Muscle of arm (tissue), 1 donor: ENCODE measurements at regions not wholly inside any gene's neighbourhood (a gene's known extent, or its start where the extent isn't known, plus 50 kb on each side); places are given as distances from the start of the nearest gene placed in this dataset.

Experiments
- DNase-seq: peaks from one replicate; pipeline ENCODE4 v3.0.0-alpha.2; 2013

DNA sequence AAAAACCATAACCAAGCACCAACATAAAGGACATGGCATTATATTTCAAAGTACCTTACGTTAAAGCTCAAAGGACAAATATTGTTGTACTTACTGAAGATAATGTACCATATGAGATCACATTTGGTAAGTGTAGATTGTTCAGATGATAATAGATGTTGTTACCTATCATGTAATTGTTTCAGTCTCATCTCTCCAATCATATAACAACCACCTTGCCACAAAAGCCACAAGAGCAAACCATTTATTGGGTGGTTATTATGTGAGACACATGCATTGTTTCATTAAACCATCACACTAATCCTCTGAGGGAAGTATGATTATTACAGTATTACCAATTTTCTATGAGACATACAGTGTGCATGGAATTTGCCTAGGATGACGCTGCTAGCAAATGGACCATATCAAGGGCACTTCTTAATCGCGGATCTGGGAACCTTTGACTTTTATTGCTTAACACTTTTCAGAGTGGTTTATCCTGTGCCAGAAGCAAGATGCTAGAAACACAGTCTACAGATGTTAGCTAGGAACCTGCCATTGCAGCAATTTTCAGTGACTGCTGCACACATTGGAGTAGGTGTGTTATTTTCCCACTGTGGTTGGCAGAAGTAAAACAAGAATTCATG lies 149.8 kb upstream of the AKIRIN2 start:
- no peak for DNase-seq

DNA sequence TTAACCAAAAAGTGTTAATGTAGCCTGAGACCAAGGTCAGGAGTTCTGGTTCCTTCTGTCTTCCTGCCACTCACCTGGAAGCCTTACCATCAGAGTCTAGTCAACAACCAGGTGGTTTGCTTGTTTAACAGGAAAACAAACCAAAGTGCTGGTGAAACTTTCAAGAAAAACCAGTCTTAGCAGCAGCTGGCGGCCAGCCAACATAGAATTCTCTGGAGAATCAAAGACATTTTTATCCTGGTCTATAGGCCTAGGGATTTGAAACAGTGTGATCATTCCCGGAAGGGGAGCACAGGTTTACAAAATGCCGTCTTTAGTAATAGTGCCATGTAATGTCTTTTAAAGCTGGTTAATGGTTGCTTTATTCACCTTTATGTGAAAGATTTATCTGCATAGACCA lies 146.6 kb upstream of the AKIRIN2 start:
- no peak for DNase-seq

DNA sequence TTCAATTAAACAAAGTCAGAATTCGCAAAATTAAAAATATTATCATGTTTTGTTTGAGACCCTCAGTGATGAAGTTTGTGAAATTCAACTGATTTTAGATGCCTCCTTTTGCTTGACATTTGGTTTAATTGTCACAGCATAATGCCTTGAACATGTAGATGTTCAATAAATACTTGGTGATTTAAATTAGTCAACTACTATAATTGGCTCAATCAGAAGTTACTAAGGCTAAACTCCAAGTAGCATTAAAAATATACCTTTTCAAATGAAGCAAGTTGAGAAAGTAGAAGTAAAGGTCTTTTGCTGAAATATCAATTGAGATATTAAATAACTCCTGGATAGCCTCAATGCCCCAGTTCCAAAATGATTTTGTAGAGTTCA lies 145.8 kb upstream of the AKIRIN2 start:
- DNase-seq = no peak

DNA sequence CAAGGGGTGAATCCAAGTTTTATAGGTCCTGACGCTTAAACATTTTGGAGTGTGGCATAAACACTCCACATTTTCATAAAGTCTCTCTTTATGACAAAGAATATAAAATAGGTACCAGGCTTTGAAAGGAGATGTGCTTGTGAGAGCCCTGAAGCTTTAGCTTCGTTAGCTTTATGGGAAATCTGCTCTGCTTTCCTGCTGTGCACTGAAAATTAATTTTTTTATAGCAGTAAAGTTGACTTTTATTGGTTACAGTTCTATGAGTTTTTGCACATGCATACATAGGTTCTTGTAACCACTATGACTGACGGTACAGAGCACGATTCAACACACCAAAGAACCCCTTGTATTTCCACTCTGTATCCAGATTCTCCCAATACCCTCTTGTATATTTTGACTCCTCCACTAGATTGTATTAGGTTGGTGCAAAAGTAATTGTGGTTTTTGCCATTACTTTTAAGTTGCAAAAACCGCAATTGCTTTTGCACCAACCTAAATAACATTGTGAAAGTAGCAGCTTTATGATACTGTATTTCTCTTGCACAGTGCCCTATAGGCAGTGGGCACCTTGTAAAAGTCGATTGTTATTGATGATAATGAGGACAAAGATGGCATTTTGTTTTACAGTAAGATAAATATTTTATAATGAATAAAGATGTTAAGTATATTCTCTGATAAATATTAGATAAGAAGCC lies 145.2 kb upstream of the AKIRIN2 start:
- DNase-seq = no peak

DNA sequence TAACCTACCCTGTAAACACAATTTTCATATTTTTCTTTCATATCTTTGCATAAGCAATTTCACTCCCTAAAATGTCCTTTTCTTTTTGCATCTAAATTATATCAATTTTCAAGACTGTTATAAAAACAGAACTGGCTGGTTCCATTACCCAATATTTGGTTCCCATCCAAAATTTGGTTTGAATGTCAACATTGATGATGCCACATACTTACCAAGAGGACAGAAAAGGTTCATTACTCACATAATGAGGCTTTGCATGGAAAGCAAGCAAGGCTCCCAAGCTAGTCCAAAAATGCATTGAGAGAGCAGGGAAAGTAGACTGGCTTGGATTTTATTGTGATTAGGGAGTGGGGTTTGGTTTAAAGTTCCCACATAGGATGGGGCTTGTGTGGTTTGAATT lies 144.4 kb upstream of the AKIRIN2 start:
- no peak for DNase-seq

DNA sequence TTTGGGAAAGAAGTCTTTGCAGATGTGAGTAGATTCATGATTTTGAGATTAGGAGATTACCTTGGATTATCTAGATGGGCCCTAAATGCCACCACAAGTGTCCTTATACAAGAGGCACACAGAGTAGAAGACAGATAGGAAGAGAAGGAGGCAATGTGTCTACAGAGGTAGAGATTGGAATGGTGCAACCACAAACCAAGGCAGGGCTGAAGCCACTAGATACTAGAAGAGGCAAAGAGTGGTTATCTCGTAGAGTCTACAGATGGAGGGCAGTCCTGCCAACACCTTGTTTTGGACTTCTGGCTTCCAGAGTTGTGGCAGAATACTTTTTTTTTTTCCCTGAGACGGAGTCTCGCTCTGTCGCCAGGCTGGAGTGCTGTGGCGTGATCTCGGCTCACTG lies 138.3 kb upstream of the AKIRIN2 start:
- no peak for DNase-seq

DNA sequence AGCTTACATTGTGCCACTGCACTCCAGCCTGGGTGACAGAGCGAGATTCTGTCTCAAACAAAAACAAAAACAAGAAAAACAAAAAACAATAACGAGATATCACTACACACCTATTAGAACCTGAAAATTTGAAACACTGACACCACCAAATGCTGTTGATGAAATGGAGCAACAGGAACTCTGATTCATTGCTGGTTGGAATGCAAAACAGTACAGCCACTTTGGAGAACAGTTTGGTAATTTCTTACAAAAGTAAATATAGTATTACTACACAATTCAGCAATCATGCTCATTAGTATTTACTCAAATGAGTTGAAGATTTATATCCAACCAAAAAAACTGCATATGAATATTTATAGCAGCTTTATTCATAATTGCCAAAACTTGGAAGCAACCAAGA lies 135.8 kb upstream of the AKIRIN2 start:
- no peak for DNase-seq

DNA sequence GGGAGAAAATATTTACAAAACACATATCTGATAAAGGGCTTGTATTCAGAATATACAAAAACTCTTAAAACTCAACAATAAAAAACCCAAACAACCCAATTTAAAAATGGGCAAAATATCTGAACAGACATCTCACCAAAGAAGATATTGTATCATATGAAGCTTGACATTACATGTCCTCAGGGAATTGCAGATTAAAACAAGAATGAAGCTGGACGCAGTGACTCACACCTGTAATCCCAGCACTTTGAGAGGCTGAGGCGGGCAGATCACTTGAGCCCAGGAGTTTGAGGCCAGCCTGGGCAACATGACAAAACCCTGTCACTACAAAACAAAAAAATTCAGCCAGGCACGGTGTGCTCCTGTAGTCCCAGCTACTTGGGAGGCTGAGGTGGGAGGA lies 135.4 kb upstream of the AKIRIN2 start:
- no peak for DNase-seq

DNA sequence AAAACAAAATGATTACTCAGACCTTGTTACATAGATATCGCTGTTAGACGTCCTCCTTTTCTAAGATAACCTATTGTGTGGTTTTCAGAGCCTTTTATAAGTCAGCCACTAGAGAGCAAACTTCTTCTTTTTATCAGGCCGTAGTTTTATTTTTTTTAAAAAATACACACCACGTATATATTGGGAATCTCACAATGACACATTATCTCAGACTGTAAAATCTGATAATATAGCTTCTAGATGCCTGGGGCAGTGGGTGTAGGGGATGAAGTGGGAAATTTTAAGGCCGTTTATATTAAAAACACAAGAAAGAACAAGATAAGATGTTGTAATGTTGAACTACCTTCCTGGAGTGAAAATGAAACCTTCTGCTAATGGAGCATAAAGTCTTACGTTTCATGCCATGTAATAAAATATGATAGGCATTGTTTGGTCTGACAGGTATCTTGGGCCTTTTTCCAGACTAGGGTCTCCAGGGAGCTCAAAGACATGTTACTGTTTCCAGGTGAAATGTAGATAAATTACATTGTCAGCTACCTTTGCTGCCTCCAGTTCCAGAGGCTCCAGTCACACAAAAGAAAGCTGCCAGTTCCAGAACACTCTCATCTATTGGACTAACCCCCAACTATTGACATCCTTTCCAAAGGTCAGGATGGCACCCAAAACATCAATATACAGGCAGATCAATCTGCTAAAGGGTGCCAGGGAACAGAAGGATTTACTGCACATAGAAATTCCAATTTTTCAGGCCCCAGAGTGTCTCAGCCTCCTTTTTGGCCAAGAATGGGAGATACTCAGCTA lies 130.2 kb upstream of the AKIRIN2 start:
- peak; percentile 30 for DNase-seq

DNA sequence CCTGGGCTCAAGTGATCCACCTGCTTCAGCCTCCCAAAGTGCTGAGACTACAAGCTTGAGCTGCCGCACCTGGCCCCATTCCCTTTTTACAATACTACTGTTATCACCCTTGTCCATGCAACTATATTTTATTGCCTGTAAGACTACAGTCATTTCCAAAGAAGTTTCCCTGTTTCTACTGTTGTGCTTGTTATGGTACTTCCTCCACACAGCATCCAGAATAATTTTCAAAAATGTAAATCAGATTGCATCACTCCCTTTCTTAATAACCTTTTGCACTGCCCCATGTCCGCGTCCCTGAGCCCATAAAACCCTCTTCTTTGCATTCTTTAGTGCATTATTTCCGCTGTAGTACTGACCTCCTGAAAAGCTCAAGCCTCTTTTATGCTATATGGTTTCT lies 128.9 kb upstream of the AKIRIN2 start:
- no peak for DNase-seq

DNA sequence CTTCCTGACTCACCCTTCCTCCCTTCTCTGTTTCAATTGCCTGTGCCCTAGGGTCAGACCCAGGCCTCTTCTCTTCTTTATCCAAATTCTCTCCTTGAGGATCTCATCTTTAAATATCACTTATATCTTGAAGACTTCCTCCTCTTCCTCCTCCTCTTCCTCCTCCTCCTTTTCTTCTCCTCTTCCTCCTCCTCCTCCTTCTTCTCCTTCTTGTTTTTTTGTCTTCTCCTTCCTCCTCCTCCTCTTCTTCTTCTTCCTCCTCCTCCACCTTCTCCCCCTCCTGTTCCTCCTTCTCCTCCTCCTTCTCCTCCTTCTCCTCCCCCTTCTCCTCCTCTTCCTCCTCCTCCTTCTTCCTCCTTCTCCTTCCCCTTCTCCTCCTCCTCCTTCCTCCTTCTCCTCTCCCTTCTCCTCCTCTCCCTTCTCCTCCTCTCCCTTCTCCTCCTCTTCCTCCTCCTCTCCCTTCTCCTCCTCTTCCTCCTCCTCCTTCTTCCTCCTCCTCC lies 127.6 kb upstream of the AKIRIN2 start:
- DNase-seq = no peak

DNA sequence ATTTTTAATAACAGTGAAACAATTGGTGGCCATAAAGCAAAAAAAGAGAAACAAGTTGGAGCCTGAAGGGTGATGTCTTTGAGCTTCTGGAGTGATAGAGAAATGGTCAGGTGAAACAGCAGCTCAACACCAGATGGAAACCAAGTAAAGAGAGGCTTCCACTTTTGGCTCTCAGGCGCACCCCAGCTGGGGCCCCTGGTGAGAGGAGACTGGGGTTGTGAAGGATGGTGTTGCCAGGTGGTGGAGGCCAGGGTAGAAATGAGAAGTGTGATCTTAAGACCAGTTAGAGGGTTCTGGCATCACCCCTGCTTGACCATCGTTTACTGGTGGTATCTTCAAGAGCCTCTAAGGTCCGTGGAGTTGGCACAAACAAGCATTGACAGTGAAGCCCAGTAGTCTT lies 126.0 kb upstream of the AKIRIN2 start:
- no peak for DNase-seq

DNA sequence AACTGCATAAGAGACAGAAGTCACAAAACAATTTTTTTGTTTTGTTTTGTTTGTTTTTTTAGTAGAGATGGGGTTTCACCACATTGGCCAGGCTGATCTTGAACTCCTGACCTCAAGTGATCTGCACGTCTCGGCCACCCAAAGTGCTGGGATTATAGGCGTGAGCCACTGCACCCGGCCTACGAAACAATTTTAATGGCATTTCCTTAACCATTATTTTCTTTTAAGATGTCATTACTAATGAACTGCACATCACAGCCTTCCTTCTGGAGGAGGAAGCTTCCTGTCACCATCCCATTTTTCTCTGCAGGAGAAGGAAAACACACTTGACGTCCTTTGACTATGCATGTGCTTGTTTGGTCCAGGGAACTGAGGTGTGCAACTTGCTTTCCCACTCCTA lies 125.3 kb upstream of the AKIRIN2 start:
- no peak for DNase-seq

DNA sequence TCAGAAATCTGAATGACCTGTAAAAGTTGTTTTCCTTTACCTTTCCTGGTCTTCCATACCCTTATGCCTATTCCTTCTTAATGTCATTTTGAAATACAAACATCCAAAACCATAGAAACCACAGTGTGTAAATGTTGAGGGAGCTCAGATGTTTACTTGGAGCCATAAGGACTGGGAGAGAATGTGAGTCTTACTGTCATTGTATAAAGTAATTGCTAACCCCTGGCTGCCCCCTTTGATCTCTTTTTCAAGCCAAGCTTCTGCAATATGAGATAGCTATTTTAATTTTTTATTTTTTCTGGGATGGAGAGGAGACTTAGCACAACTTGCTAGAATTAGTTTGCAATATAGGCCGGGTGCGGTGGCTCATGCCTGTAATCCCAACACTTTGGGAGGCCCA lies 124.4 kb upstream of the AKIRIN2 start:
- peak; percentile 82 for DNase-seq

DNA sequence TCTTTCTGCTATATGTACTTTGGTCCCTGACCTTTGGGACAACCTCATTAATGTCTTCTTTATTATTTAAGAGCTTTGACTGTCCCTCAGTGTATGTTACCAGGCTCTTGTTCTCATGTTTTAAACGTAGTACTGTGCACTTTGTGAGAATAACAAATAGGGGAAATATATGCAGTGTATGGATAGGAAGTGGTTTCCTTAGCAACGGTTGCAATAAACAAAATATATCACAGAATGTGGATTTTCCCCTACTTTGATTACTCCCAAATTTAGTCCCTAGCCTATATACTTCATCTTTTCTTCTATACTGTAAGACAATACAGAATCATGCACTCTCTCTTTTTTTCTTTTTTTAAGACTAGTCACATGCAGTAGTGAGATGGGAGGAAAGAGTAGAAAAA lies 123.8 kb upstream of the AKIRIN2 start:
- DNase-seq = peak; percentile 56

DNA sequence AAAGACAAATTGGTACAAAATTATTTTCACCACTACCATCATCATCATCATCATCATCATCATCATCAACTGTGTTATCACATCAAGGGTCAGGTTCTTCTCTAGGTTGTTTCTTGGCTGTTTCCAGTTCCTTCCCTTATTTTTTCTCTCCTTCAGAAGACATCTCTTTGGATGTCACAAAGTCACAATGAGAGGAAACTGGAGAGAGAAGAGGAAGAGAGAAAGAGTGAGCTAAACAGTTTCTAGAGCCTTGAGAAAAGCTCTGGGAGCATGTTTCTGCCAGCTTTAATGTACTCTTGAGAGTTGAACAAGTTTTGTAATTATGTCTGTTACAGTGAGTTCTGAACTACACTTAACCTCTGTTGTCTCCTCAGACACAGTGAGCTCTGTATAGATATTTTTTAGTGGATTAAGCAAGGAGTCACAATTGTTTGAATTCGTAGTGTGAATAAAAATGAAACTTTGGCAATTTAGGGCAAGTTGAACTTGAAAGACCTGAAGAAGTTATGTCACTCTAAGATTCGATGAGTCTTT lies 123.0 kb upstream of the AKIRIN2 start:
- peak; percentile 36 for DNase-seq

DNA sequence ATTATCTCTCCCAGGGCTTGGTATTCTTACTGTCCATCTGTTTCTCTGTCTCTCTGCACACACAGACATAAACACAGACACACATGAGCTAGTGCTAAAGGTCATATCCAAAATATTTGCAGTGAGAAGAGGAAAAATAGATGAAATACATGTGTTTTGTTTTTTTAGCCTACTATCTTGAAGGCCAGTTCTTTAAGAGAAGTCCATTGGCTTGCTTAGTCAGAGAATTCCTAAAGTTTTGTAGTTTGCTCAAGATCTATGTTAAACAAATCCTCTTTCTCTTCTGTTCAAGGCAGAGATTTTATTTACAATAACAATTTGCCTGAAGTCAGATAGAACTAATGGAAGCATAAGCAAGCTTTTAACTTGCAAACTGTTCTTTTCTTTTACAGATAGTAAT lies 120.0 kb upstream of the AKIRIN2 start:
- DNase-seq = peak; percentile 36

DNA sequence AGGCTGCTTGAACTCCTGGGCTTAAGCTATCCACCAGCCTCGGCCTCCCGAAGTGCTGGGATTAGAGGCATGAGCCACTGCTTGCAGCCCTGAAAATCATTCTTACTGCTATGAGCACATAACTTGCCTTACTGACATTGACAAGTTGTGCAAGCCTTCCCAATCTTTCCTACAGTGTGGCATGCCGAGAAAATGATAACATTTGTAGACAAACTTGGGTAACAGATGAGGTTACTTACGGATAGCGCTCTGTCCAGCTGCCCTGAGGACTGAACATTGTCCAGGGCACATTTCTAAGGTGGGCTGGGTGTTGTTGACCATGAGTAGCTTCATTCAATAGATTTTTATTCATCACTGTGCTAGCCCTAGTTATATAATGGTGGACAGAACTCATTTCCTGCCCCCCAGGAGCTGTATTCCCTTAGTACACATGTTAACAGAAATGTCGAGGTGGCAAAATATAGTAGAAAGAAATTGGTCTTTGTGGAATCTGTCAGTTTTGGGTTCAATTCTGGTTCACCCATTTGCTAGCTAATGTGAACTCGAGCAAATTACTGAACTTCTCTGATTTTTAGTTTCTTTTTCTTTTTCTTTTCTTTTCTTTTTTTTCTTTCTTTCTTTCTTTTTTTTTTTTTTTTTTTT lies 118.4 kb upstream of the AKIRIN2 start:
- no peak for DNase-seq

DNA sequence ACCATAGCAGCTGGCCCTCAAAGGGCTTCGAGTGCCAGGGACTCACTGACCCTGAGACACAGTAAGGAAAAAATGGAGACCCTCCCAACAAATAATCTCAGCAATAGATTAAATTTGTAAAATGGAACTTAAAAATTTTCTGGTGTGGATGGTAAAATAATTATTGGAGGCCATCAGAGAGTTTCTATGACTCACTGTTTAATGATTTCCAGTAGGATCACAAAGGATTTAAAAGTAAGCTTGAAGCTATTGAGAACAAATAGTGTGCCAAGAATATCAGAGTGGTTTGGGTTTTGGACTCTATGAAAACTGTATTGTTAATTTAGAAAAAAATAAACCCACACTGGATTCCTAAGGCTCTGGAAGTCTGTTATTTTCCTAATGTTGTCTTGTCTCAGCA lies 115.2 kb upstream of the AKIRIN2 start:
- peak; percentile 34 for DNase-seq

DNA sequence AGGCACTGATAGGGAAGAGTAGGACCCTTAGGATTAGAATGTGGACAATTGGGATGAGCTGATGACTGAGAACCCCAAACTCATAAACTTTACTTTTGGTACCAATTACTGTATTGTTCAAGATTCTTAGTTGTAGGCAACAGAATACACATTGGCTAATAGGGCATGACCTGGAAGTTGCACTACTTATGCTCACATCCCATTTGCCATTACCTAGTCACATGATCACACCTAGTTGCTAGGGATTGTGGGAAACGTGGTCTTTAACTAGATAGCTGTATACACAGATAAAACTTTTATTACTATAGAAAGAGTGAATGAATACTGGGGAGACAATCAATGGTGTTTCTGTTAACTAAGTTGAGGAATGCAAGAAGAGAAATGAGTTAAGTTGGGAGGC lies 113.4 kb upstream of the AKIRIN2 start:
- no peak for DNase-seq

DNA sequence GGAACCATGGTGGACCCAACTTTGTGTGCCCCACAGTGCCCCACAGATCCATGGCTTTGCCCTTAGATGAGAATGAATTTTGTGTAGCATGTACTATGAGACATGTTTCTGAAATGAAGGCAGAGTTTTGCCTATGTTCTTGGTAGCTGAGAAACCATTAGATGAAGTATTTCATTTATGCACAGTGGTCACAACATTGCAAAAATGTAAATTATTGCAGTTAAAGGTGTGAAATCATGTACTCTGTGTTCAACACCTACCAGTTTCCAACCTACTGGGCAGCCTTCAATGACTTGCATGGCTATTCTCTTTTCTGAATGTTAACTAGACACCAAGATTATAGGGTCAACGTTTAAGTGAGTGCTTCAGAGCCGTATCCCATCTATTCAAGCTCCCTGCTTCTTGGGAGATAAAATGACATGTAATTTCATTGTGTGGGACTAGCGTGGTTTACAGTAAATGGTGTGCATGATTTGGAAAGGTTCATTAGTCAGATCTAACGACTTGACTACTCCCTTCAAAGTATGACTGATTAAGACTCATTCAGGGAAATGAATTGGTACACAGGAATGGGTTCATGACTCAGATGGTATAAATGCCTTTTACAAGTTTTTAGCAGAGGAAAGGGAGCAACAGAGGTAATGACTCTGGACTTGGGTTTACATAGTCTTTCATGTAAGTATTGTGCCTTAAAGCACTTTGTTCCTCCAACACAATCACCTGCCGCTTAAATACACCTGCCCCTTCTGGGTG lies 106.1 kb upstream of the AKIRIN2 start:
- DNase-seq = no peak

DNA sequence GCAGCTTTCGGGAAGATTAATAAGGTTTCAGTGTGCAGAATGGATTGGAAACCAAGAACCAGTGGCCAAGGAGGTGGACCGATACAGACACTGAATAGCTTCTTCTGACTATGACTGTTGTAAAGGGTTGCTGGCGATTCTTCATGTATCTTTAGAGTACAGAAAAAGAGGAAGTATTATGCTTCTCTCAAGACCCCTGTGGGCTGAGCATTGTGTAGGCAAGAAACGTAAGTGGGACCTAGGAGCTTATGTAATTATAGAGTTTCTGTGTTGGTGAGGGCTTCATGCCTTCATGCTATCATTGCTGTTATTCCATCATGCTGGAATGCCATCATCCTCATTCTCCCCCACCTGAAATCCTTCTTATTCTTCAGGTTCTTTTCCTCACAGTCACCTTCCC lies 105.4 kb upstream of the AKIRIN2 start:
- DNase-seq = no peak
